ENCODE measurements at regions not wholly inside any gene's neighbourhood (a gene's known extent, or its start where the extent isn't known, plus 50 kb on each side); places are given as distances from the start of the nearest gene placed in this dataset.

- TF ChIP-seq, protein P1, sequence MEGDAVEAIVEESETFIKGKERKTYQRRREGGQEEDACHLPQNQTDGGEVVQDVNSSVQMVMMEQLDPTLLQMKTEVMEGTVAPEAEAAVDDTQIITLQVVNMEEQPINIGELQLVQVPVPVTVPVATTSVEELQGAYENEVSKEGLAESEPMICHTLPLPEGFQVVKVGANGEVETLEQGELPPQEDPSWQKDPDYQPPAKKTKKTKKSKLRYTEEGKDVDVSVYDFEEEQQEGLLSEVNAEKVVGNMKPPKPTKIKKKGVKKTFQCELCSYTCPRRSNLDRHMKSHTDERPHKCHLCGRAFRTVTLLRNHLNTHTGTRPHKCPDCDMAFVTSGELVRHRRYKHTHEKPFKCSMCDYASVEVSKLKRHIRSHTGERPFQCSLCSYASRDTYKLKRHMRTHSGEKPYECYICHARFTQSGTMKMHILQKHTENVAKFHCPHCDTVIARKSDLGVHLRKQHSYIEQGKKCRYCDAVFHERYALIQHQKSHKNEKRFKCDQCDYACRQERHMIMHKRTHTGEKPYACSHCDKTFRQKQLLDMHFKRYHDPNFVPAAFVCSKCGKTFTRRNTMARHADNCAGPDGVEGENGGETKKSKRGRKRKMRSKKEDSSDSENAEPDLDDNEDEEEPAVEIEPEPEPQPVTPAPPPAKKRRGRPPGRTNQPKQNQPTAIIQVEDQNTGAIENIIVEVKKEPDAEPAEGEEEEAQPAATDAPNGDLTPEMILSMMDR (IDR thresholded peaks at IDR 0.05 in 2 of 3, conservative IDR thresholded peaks at IDR 0.05 in 1 of 3; ENCODE audit: control insufficient read depth in 2 of 3, extremely low read depth in 1 of 3, insufficient read depth in 1 of 3, low read depth in 3 of 3, low read length in 3 of 3): no peak
- TF ChIP-seq CBX5 (IDR thresholded peaks at IDR 0.05; ENCODE audit: low read depth) (no peak), HDAC6 (IDR thresholded peaks at IDR 0.05; ENCODE audit: unreplicated experiment) (no peak)
Observed at GRCh38 chr10:58094985-58095718, 172.5 kb downstream of the IPMK start.

All from GM12878 (cell line).